Skin epidermis (tissue), 12 donors: ENCODE measurements at regions not wholly inside any gene's neighbourhood (a gene's known extent, or its start where the extent isn't known, plus 50 kb on each side); places are given as distances from the start of the nearest gene placed in this dataset.
"Not testable (repeated sequence)": the region's sequence is repeated elsewhere in the genome, so short reads cannot be mapped to it uniquely, and the experiment has no call there.

Experiments
- H3K27ac ChIP-seq, 21 experiments: fragments of 200-600 bp; sonication (generic) in 11 of 21; one replicate each; pipeline ENCODE4 v1.5.0; 2020; ENCODE audit warnings: mild to moderate bottlenecking in 3 of 21, inconsistent platforms in 2 of 21, moderate library complexity in 2 of 21
- H3K4me3 ChIP-seq, 7 experiments: fragments of 200-600 bp; sonication (generic) in 2 of 7; one replicate each; pipeline ENCODE4 v1.5.0; 2020; ENCODE audit warnings: inconsistent platforms in 2 of 7, mild to moderate bottlenecking in 2 of 7, moderate library complexity in 1 of 7

- H3K4me3 ChIP-seq, result no peak overlapping the region
- H3K27ac ChIP-seq, result no peak overlapping the region
These were observed 1197.8 kb downstream of the BRD1 start for GRCh38 chr22:48629631-48630432.

DNA sequence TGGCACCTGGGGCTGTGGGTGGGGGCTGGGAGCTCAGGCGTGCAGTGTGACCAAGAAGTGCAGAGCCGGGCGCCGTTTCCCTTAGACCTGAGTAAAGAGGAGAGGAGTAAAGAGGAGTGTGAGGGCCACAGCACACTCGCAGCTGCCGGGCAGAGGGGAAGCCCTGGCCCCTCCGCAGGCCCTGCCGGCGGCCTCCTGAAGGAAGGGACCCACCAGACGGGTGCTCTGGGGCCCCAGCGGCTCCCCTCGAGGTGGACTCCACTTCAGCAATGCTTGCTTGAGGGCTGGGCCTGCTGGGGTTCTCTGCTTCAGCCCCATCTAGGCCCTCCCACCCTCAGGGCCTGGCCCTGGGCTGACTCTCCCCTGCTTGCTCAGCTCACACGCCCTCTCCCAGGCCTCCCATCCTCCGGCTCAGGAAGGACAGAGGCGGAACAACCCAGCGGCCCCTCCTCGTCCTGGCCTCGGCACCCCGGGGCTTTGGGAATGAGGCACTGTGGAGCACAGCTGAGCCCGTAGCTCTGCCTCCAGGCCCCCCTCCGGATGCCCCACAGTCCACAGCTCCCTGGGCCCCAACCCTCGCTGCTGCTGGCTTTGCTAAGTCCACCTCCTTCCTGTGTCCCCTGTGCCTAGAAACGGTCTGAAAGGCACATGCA lies 1198.7 kb downstream of the BRD1 start:
- no peak overlapping the region for H3K27ac ChIP-seq

DNA sequence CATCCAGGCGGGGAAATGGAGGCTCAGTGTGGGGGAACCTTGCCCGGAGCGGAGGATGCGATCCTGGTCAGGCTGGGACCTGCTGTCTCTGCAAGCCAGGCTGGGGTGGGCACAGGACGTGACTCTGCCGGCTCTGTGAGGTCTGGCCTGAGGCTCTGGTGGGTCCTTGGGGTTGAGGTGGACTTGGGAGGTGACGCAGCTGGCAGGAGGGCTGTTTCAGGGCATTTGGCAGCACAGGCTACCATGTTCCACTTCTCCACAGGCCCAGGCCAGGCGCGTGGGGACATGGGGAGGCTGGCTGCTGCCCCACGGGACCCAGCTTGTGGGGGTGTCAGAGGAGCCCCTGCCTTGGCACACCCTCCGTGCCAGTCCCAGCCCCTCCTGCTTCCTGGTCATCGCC lies 1199.7 kb downstream of the BRD1 start:
- no peak overlapping the region for H3K4me3 ChIP-seq
- H3K27ac ChIP-seq, result no peak overlapping the region

More for the DNA sequence above, 1198.7 kb downstream of the BRD1 start:
- H3K4me3 ChIP-seq, result no peak overlapping the region

DNA sequence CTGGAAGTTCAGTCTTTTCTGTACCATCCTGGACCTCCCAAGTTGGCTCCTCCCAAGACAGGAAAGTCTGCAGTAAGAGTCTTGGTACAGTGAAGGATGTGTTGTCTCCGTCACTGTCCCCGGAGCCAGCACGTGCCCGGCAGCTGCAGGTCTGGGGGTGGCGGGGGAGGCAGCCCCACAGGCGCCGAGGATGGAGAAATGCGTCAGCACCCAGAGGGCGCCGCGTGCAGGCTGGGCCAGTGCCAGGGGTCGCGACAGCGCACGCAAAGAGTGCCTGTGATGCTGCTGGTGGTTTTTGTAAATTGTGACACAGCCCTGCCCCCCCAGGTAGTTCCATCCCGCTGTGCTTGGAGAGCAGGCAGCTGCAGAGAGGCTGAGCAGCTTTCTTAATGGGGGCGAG lies 1200.5 kb downstream of the BRD1 start:
- Histone ChIP-seq H3K27ac (no peak overlapping the region), H3K4me3 (no peak overlapping the region)

DNA sequence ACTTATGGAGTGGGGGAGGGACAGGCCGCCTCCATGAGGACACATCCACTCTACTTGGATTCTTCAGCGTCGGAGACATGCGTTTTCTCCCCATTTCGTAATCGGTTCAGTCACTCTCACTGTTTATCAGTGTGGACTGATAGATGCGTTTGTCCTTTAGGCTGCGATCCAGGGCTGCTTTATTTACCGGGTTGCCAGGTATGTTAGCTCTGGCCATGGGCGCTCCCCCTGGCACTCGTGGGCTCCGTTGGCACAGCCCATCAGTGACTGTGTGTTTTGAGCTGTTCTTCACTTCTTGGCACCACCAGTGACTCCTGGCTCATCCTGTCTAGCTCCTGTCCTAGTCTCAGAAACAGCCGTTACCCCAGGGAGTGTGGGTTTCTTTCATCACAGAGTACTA lies 1203.3 kb downstream of the BRD1 start:
- Histone ChIP-seq H3K27ac (no peak overlapping the region), H3K4me3 (no peak overlapping the region)

DNA sequence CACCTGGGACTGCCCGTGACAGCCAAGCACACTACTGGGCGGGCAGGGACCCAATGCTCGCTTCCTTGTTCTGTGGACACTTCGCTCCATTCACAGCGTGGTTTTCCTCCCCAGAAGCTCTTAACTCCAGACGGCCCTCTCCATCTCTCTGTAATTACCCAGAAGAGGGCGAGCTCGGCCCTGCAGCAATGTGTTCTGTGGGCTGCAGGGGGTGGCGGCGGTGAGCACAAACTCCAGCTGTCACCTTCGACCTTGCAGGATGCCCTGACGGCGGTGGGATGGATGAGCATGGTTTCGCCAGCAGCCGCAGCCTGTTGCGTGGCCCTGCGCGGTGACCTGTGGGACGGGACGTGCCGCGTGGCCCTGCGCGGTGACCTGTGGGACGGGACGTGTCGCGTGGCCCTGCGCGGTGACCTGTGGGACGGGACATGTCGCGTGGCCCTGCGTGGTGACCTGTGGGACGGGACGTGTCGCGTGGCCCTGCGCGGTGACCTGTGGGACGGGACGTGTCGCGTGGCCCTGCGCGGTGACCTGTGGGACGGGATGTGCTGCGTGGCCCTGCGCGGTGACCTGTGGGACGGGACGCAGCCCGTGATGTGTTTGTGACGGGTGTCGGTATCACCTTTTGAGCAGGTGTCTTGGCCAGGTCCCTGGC lies 1204.7 kb downstream of the BRD1 start:
- no peak overlapping the region for H3K4me3 ChIP-seq
- no peak overlapping the region for H3K27ac ChIP-seq

- H3K27ac ChIP-seq, result no peak overlapping the region
- H3K4me3 ChIP-seq, result no peak overlapping the region
These were observed 1206.6 kb downstream of the BRD1 start for GRCh38 chr22:48621085-48621484.

DNA sequence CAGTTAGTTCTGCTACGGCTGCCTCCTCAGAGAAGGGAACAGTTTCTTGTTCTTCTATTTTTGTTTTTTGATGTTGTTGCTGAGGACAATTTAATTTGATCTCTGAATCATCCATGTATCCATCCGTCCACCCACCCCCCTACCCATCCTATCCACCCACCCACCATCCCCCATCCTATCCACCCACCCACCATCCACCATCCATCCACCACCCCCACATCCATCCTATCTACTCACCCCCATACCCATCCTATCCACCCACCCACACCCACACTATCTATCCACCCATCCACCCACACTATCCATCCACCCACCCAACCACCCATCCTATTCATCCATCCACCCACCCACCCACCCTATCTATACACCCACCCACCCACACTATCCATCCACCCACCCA lies 1207.2 kb downstream of the BRD1 start:
- H3K4me3 ChIP-seq, H3K27ac ChIP-seq: not testable (repeated sequence)

GRCh38 chr22:48619721-48620120 lies 1208.0 kb downstream of the BRD1 start:
- Histone ChIP-seq H3K4me3 (no peak overlapping the region), H3K27ac (no peak overlapping the region)

DNA sequence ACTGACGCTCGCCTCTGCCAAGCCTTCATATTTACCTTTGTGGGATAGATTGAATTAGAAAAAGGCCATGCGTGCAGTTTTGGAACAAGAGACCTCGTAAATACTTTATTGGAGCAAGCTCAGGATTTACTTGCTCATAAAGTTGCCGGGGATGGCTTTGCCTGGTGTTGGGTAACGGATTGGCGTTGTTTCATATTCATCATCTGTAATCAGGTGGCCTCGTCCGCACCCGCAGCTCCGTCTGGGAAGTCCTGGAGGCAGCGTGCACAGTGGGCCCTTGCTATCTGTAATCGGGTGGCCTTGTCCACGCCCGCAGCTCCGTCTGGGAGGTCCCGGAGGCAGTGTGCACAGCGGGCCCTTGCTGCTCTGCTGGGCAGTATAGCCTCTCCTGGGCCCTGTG lies 1209.3 kb downstream of the BRD1 start:
- no peak overlapping the region for H3K4me3 ChIP-seq
- no peak overlapping the region for H3K27ac ChIP-seq

GRCh38 chr22:48616656-48617055 lies 1211.0 kb downstream of the BRD1 start:
- Histone ChIP-seq H3K4me3 (no peak overlapping the region), H3K27ac (no peak overlapping the region)

- no peak overlapping the region for H3K27ac ChIP-seq
- no peak overlapping the region for H3K4me3 ChIP-seq
These were observed 1212.3 kb downstream of the BRD1 start for GRCh38 chr22:48615171-48616008.

GRCh38 chr22:48613566-48614200 lies 1214.0 kb downstream of the BRD1 start:
- Histone ChIP-seq H3K27ac (no peak overlapping the region), H3K4me3 (no peak overlapping the region)

- Histone ChIP-seq H3K4me3 (no peak overlapping the region), H3K27ac (no peak overlapping the region)
These were observed 1215.3 kb downstream of the BRD1 start for GRCh38 chr22:48612077-48612995.

GRCh38 chr22:48609279-48609865 lies 1218.3 kb downstream of the BRD1 start:
- H3K27ac ChIP-seq, result no peak overlapping the region
- H3K4me3 ChIP-seq, result no peak overlapping the region

GRCh38 chr22:48607901-48608662 lies 1219.6 kb downstream of the BRD1 start:
- no peak overlapping the region for H3K27ac ChIP-seq
- H3K4me3 ChIP-seq, result no peak overlapping the region

GRCh38 chr22:48606684-48607307 lies 1220.9 kb downstream of the BRD1 start:
- Histone ChIP-seq H3K27ac (no peak overlapping the region), H3K4me3 (no peak overlapping the region)
